Activated CD4-positive, CD25-positive, alpha-beta regulatory T cell treated with anti-CD3 and anti-CD28 coated beads, Interleukin-2, amount 50 U/mL, for 72 hours (primary cell): ENCODE measurements at regions not wholly inside any gene's neighbourhood (a gene's known extent, or its start where the extent isn't known, plus 50 kb on each side); places are given as distances from the start of the nearest gene placed in this dataset.
"Not testable (repeated sequence)": the region's sequence is repeated elsewhere in the genome, so short reads cannot be mapped to it uniquely, and the experiment has no call there.

ENCODE experiments used
- DNase-seq: peaks from one replicate; pipeline ENCODE4 v3.0.0; 2021

- not testable (repeated sequence) for DNase-seq
Measured at GRCh38 chr17:77290759-77291558, 150.2 kb downstream of the SEC14L1 start.

DNA sequence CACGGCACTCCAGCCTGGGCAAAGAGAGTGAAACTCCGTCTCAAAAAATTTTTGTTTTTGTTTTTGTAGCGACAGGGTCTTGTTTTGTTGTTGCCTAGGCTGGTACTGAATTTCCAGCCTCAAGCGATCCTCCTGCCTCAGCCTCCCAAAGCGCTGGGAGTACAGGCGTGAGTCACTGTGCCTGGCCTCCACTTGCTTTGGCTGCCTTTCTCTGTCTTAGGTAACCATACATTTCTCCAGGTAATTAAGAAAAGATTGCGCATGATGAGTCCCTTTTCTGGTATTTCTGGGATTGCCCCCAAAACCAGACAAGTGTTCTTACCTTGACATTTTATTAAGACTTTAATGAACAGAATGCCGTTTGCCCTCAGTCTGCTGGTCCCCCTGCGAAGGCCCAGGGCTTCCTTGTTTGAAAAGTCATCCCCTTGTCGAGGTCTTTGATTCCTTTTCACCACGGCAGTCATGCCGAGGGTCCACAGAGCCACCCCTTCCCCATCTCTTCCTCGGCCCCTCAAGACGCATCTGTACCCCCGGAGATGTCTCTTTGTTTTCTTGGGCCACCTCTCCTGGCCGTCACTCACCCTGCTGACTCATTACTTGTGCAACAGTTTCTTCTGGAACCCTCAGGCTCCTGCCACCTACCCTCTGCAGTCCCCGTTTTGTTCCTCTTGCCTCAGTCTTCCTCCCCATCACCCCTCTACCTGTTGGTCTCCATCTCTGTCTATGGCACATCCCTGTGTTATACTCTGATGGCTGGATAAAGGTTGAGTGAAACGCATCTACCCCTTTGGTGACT, 151.0 kb downstream of the SEC14L1 start:
- no peak for DNase-seq

DNA sequence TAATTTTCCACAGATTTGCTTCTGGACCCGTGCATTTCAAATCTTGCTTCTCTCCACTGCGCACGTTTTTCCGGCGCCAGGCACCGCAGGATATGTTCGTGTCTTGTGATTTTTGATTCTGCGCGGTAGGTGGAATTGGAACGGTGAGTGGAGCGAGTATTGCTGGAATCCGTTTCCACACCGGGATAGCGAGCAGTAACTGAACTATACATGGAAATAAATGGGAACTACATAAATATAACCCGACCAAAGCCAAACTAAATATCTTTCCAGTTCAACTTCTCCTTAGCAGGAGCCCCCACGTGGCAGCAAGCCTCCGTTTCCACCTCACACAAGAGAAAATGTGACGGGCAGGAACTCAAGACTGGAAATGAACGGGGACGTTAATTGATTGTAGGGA, 154.0 kb downstream of the SEC14L1 start:
- no peak for DNase-seq

GRCh38 chr17:77295241-77295853, 154.6 kb downstream of the SEC14L1 start:
- no peak for DNase-seq

- DNase-seq, result no peak
Measured at GRCh38 chr17:77296769-77297409, 156.1 kb downstream of the SEC14L1 start.

GRCh38 chr17:77297693-77298666, 157.2 kb downstream of the SEC14L1 start:
- no peak for DNase-seq

DNA sequence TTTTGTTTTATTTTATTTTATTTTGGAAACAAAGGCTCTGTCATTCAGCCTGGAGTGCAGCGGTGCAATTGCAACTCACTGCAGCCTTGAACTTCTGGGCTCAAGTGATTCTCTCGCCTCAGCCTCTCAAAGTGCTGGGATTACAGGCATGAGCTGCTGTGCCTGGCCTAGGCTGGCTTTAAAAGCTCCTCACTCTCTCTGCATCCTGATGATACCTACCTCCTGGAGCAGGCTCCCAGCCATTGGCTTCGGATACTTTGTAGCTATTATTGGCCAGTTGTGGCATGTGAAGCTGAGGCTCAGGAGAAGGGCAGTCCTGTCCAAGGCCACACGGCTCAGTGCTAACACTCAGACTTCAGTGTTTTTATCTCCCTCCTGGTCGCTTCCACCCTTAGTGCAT, 158.0 kb downstream of the SEC14L1 start:
- DNase-seq, result no peak

- DNase-seq, result no peak
Measured at GRCh38 chr17:77299256-77300015, 158.7 kb downstream of the SEC14L1 start.

DNA sequence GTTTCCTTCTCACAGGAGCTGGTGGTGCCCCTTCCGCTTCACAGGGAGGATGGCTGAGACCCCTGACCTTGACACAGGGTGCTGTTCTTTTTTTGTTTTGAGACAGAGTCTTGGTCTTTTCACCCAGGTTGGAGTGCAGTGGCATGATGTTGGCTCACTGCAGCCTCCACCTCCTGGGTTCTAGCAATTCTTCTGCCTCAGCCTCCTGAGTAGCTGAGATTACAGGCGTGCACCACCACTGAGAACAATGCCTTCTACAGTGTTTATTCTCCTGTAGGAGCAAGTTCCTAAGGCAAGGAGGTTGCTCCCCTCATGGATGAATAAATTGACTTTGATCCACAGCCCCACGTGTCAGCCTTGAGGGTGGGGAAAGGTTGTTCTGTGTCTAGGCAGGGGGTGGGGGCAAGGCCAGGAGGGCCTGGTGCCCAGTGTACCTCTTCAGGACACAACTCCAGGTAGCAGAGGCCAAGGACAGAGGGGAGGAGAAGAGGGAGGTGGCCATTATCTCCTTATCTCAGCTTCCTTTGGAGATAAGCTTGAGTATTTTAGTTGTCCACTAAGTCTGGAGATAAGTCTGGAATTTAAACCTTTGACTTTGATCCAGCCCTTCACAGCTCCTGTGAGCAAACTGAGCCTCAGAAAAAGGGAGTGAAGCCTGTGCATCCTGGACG, 159.4 kb downstream of the SEC14L1 start:
- no peak for DNase-seq

GRCh38 chr17:77301694-77302266, 161.0 kb downstream of the SEC14L1 start:
- DNase-seq, result no peak

GRCh38 chr17:77302682-77303081, 161.9 kb downstream of the SEC14L1 start:
- DNase-seq, result no peak

DNA sequence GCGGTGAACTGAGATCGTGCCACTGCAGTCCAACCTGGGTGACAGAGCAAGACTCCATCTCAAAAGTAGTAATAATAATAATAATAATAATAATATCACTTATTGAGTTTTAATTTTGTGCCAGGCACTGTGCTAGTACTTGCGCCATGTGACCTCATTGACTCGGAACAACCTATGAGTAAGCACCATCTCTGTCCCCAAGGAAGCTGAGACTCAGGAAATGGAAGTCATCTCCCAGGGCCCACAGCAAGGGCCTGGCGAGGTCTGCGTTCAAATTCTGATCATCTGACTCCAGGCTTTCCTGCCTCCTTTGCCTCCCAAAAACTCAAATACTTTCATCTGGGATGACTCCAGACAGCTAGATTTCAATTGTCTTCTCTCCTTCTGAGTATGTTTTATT, 162.9 kb downstream of the SEC14L1 start:
- no peak for DNase-seq

- no peak for DNase-seq
Measured at GRCh38 chr17:77304051-77304745, 163.4 kb downstream of the SEC14L1 start.

- no peak for DNase-seq
Measured at GRCh38 chr17:77304746-77305473, 164.1 kb downstream of the SEC14L1 start.

DNA sequence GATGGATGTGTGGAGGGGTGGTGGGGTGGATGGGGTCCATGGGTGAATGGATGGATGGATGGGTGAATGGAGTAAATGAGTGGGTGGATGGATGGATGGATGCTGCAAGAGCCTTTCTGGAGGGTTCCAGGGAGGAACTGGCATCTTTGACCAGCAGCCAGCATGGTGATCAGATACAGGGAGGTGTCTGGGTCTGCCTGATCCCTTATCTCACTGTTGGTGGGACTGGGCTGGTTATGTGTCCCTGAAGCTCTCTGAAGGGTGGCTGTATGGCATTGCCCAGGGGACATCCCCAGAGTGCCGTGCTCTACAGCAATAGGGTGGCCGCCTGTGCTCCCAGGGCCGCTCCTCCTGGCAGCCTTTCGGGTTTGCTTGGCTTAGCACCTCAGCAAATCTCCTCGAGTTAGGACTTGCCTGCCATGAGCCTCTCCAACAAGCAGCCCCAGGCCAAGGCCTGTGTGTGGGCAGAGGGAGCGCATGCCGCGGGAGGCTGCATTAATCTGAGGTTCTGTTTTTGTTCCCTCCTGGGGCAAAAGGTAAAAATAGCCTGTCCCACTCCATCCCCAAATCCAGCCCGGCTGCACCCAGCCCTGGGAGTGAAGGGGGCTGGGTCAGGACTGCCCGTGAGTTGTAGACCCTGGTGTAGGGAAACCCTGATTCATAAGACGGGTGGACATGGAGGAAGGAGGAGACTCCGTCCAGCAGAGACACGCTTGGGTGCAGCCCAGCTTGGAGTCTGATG, 165.4 kb downstream of the SEC14L1 start:
- DNase-seq, result no peak

- DNase-seq, result no peak
Measured at GRCh38 chr17:77306790-77307478, 166.2 kb downstream of the SEC14L1 start.

- DNase-seq, result no peak
Measured at GRCh38 chr17:77307479-77308198, 166.9 kb downstream of the SEC14L1 start.
